ENCODE measurements at regions not wholly inside any gene's neighbourhood (a gene's known extent, or its start where the extent isn't known, plus 50 kb on each side); places are given as distances from the start of the nearest gene placed in this dataset.
A peak's percentile ranks its signal among the peaks of the same experiment; 100 is the strongest.

DNA sequence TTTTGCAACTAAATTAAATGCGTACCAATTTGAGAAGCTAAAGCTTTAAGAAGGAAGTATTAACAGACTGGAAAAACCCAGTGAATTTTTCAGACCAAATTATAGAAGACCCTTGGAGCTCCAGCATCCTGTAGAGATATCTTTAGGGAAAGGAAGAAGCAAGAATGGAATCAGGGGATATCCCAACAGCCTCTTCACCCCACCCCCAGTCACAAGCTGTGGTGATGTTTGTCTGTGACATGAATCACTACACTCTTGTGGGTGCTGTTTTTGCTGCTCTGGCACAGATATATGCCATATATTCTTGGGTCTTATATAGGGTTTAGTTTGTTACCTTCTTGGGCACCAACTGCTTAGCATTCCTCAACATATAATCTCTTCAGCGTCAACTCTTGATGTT is 78.5 kb upstream of the BCL6 start:
- no peak for ATAC-seq

DNA sequence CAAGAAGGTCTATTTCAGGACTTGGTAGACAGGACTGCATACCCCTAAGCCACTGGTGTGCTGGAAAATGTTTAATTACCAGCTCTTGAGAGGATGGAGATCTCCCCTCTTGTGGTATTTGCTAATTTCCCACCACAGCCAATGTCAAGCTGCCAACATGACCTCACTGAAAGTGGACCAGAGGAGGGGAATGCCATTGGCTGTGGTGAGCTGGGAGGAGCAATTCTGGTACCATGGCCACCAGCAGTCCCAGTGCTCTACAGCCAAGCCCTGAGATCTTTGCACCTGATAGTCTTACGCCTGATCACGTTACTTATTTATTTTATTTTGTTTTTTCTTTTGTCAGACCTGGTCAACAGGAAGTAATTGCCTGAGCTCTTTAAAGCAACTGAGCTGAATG is 82.5 kb upstream of the BCL6 start:
- no peak for ATAC-seq

GRCh38 chr3:187828579-187829452 is 83.5 kb upstream of the BCL6 start:
- no peak for ATAC-seq

DNA sequence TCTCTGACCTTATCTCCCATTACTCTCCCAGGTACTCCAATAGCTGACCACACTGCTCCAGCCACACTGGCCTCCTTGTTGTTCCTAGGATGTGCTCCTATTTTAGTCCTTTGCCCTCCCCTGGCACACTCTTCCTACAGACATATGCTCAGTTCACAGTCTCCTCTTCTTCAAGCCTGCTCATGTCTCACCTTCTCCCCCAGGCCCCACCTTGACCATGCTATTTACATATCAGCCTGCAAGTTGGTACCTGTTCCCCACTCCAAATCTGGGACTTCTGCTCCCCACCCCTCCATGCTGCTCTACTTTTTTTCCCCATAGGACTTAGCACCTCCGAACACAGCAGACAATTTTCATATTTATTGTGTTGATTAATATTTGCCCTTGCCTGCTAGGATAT is 84.9 kb upstream of the BCL6 start:
- ATAC-seq: no peak

DNA sequence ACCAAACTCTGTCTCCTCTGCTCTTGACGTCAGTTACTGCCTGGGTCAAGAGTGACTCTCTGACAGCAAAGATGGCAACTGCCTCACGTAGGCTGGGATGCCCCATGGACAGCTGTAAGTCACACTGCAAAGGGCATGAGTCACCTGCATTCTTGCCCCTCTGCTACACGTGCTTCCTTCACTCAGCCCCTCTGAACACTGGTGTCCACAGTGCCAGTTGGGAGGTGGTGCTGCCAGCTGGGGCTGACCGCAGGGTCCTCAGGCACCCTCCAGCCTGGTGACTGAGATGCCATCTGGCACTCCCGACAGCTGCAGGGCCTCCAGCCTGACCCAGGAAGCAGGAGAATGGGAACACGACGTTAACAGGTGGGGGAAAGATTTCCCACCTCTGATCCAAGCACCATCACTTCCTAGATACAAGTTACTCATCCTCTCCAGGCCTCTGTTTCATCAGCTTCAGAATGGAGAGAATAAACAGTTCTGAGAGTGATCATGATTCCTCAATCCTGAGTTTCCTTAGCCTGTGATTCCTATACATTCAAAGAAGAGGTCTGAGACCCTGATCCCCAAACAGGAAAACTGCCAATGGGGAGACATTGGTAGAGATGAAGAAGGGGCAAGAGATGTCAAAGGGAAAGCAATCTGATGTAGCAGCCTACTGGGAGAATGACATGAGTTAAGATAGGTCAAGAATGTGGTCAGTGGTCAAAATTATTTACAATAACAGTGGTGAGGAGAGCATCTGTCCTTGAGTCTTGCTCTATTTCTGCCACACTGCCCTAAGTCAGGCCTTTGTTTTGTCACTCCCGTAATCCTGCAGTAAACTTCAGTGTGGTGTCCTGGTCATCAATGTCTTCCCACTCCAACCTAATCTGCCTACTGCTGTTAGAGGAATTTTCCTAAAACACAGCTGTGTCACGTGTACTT is 86.1 kb upstream of the BCL6 start:
- ATAC-seq: no peak

DNA sequence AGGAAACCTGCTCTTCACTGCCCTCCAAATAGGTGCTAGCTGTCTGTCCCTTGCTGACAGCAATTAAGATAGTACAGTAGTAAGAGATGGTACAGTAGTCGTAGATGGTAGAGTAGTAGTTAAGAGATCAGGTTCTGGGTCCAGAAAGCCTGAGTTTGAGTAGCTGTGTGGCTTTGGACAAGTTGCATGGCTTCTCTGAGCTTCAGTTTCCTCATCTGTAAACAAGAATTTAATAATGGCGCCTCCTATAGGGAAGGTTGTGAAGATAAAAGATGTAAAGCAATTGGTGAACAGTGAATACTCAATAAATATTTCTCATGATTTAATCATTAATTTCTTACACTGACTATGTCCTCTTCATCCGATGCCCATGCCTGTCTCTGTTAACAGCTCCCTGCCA is 86.9 kb upstream of the BCL6 start:
- no peak for ATAC-seq

GRCh38 chr3:187833375-187833774 is 88.1 kb upstream of the BCL6 start:
- ATAC-seq: no peak

GRCh38 chr3:187833799-187834578 is 88.7 kb upstream of the BCL6 start:
- peak; percentile 41 to 62 for ATAC-seq

DNA sequence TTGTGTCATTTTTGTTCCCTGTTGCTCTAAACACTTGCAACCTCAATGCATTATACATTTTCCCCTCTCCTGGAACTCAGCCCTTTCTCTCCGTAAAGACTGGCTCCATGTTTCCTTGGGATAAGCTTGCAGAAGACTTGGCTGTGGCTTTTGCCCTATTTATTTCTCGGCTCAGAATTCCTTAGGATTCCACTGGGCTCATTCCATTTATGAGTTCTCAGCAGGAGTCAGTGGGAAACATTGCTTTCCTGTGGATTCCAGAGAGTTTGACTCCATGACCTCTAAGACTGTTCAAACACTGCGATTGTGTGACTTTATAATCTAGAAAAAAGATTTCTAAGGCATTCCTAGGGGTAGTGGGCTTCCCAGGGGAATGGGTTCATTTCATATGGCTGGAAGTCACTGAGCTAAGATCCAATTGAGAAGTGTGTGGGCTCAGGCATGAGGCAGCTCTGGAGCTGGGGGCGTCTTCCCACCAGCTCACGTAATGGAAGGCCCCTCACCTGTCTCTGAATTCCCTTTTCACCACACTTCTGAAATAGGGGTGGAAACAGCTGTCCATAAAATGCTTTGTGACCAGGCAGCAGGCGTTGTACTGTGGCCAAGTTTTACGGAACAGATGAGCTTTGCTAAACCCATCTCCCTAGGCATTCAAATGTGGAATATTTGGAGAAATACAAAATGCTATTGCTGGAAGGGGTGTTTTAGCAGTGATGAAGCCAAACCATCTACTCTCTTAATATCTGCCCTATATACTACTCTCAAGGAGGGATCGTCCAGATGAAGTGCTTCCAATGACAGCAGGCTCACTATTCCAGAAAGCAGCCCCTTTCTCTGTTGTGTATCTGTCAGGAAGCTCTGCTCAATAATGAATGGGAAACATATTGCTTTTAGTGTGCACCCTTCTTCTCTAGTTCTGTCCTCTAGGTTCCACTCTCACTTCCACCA is 91.8 kb upstream of the BCL6 start:
- ATAC-seq: no peak

- ATAC-seq: no peak
These were observed 92.8 kb upstream of the BCL6 start for GRCh38 chr3:187838016-187838540.

DNA sequence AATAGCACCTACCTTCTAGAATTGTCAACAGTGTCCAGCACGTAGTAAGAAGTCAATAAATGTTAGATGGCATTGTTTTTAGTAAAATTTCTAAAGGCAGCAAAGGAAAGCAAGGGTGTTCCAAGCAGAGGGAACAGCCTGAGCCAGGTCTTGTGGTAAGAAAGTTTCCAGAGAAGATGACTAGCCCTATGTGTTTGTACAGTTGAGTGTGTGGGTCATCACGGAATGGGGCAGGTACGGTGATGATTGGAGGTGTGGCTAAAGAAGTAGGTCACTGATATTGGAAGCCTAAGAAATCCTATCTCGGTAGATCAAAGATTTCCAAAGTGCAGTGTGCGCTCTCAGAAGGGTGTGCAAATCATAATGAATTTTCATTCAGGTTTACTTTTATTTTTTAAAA is 94.2 kb upstream of the BCL6 start:
- no peak for ATAC-seq

DNA sequence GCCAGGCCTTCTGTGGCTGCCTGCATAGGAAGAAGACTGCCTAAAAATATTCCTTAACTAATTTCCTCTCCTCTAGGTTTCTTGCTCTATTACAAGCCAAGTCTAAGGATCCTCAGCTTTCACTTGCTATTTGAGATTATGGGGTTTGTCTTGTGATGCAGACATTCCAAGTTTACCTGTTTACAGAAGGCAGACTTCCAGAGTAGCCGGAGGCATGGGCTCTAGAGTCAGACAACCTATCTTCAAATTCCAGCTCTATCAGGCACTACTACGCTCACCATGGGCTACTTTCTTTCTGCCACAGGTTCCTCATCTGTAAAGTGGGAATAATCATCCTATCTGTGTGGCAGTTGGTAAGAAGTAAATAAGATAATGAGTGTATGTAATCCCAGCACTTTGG is 95.6 kb upstream of the BCL6 start:
- no peak for ATAC-seq

DNA sequence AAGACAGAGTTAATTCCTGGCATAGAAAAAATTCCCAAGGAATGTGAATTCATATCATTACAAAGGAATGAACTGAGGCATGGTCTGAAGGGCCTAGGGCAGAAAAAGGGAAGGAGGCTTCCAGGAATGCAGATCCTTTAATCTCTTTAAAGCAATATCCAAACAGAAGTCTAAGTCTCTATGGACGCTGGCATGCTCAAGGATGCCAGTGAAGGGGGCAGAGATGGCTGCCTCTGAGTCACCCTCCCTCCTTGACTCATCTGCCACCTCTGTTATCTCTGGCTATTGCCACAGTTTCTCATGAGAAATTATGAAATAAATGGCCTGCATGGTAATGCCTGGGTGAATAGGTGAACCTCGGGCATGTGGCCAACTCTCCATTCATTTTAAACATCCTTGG is 96.3 kb upstream of the BCL6 start:
- peak; percentile 55 to 88 for ATAC-seq

DNA sequence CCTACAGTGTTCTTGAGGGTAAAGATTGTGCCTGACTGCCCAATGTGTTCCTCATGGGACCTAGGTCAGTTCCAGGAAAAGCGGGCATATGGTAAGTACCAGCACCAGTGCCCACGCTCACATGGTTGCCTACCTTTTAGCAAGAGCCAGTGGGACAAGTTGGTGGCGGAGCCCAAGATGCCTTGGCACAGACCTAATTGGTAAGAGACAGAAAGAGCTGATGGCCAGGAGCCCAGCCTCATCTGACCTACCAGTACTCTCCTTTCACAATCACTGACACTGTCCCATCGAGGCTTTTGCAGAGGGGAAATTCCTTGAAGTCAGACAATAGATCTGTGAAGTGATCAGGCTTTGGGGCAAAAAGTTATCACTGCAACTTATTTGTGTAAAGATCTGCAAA is 98.4 kb upstream of the BCL6 start:
- no peak for ATAC-seq

DNA sequence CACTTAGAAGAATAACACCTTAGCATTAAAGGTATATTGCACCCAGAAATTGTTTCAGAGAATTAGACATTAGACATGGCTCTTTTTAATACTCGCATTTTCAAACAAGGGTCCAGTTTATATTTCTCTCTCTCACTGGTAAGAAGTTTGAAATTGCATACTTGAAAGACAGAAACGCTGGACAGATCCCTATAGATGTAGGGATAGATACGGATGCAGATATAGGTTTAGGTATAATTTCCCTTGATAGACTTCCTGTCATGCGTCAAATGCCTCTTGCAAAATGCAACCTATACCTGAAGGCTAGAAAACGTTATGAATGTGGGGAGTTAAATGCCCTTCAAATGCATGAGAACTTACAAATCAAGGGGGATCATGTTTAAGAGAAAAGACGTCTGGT is 99.4 kb upstream of the BCL6 start:
- no peak for ATAC-seq

DNA sequence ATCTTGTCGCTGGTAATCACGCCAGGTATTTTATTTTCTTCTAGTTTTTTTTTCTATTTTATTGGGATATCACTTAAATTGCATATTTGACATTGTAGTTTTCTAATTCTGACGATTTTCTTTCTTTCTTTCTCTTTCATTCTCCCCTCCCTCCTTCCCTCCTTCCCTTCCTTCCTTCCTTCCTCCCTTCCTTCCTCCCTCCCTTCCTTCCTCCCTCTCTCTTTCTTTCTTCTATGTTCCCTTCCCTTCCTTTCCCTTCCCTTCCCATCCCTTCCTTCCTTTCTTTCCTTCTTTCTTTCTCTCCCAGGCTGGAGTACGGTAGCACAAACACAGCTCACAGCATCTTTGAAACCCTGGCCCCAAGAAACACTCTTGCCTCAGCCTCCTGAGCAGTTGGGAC is 100.6 kb upstream of the BCL6 start:
- no peak for ATAC-seq

GRCh38 chr3:187848401-187848800 is 103.1 kb upstream of the BCL6 start:
- no peak for ATAC-seq

GRCh38 chr3:187849016-187849654 is 103.9 kb upstream of the BCL6 start:
- no peak for ATAC-seq

DNA sequence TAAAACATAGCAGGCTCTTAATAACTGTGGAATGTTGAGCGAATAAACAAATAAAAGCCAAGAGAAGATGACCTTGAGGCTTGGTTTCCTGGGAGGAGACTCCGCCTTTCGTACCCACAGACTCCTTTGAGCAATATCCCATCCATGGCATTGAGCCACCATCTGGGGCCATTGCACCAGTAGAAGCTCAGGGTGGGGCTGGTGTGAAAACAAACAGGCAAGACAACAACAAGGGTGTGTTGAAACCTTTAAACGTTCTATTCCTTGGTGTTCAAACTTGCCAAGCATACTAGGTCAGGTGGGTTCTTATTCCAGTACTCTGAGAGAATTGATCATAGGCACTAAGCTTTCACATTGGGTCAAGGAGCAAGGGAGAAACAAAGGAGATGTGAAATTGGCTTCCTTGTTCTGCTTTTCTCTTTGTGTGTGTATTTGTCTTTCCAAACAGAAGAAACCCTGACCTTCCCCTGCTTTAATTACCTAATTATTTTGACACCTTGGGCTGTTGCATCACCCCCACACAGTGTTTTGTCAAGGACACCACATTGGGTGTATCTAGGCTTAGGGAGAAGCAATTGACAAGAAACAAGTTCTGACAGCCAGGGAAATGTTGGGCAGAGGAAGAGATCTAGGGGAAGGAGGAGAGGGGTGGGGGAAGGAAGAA is 105.1 kb upstream of the BCL6 start:
- no peak for ATAC-seq

Data from activated CD4-positive, CD25-positive, alpha-beta regulatory T cell treated with anti-CD3 and anti-CD28 coated beads, Interleukin-2, amount 50 U/mL, for 24 hours (primary cell).